GM12878 (cell line): ENCODE measurements at regions not wholly inside any gene's neighbourhood (a gene's known extent, or its start where the extent isn't known, plus 50 kb on each side); places are given as distances from the start of the nearest gene placed in this dataset.

Experiments
- ATAC-seq: fragments of 200-7000 bp; cut with Tn5 transposase; 3 replicates; pipeline ENCODE4 v1.9.1; 2020; ENCODE audit warnings: mild to moderate bottlenecking, moderate library complexity
- BruUV-seq: library from RNA; stranded (reverse); fragments of 400-500 nt; replicated peaks from 2 replicates; lab custom pipeline; 2021; lab: Mats Ljungman, UMichigan
- CTCF ChIA-PET: fragments of 300-600 bp; sonication (Branson Sonifier 250); formaldehyde crosslinking; extraction: SDS; loops from one replicate; lab custom pipeline; 2021; ENCODE audit warnings: inconsistent platforms; lab: Yijun Ruan, JAX
- POLR2A ChIA-PET: fragments of 350-600 bp; formaldehyde crosslinking; extraction: SDS; loops from one replicate; lab custom pipeline; 2021; ENCODE audit warnings: inconsistent platforms; lab: Charles Lee
- RAD21 ChIA-PET: fragments of 300-600 bp; sonication (Branson Sonifier 250); formaldehyde crosslinking; loops from one replicate; lab custom pipeline; 2023; ENCODE audit warnings: antibody characterized with exemption; ENCODE audit not compliant: unreplicated experiment; lab: Charles Lee
- SMC1A ChIA-PET: fragments of 300-600 bp; sonication (Branson Sonifier 250); formaldehyde crosslinking; loops from one replicate; lab custom pipeline; 2023; ENCODE audit not compliant: unreplicated experiment, uncharacterized antibody; lab: Charles Lee
- DNase-seq: peaks from one replicate; pipeline ENCODE4 v3.0.0-alpha.2; 2011; ENCODE audit warnings: low read depth, low spot score
- FAIRE-seq: peaks from 3 replicates; lab custom pipeline; 2011; peaks lifted over from hg19 to GRCh38; lab: Jason Lieb, UNC
- H2AFZ ChIP-seq: 2 replicates; pipeline ENCODE4 v1.6.0; 2011; ENCODE audit warnings: low read depth, low read length, control low read depth; ENCODE audit not compliant: control insufficient read depth
- H3K27ac ChIP-seq: 2 replicates; pipeline ENCODE4 v1.5.1; 2011; ENCODE audit warnings: control low read depth; ENCODE audit not compliant: control insufficient read depth, insufficient read depth
- H3K27me3 ChIP-seq, 2 experiments: replicated peaks in 1 of 2; 2 replicates each; pipeline versions ENCODE4 v1.6.0 to v1.6.1; 2011; ENCODE audit warnings: low read length in 1 of 2; ENCODE audit not compliant: control insufficient read depth in 2 of 2, insufficient read depth in 2 of 2
- H3K36me3 ChIP-seq, 2 experiments: 2 replicates each; pipeline ENCODE4 v1.5.1; 2011; ENCODE audit warnings: low read length in 1 of 2; ENCODE audit not compliant: control insufficient read depth in 2 of 2, insufficient read depth in 2 of 2
- H3K4me1 ChIP-seq: 2 replicates; pipeline ENCODE4 v1.6.1; 2011; ENCODE audit warnings: mild to moderate bottlenecking, low read length, moderate library complexity, mixed read lengths; ENCODE audit not compliant: control insufficient read depth, insufficient read depth
- H3K4me2 ChIP-seq: 2 replicates; pipeline ENCODE4 v1.6.0; 2011; ENCODE audit warnings: control low read depth; ENCODE audit not compliant: control insufficient read depth, insufficient read depth
- H3K4me3 ChIP-seq: fragments of 200-600 bp; sonication (generic); 2 replicates; pipeline ENCODE4 v1.5.1; 2016
- H3K79me2 ChIP-seq: 2 replicates; pipeline ENCODE4 v1.6.0; 2011; ENCODE audit warnings: low read length; ENCODE audit not compliant: control insufficient read depth, insufficient read depth
- H3K9ac ChIP-seq: 2 replicates; pipeline ENCODE4 v1.8.0; 2011; ENCODE audit warnings: low read length, control low read depth, mixed read lengths; ENCODE audit not compliant: control insufficient read depth, insufficient read depth
- H3K9me3 ChIP-seq: replicated peaks from 3 replicates; pipeline ENCODE4 v1.5.1; 2011; ENCODE audit warnings: mild to moderate bottlenecking, low read length; ENCODE audit not compliant: control insufficient read depth, insufficient read depth
- H4K20me1 ChIP-seq: 2 replicates; pipeline ENCODE4 v1.6.0; 2011; ENCODE audit not compliant: control insufficient read depth, insufficient read depth
- CBX5 ChIP-seq: sonication (generic); IDR thresholded peaks from 2 replicates; pipeline ENCODE4 v1.6.1; 2016; ENCODE audit warnings: low read depth, moderate library complexity, mild to moderate bottlenecking, inconsistent platforms
- CREB1 ChIP-seq: IDR thresholded peaks from 2 replicates; pipeline ENCODE4 v1.6.1; 2012; ENCODE audit warnings: low read depth, mild to moderate bottlenecking, inconsistent platforms
- ESRRA ChIP-seq: IDR thresholded peaks from 2 replicates; pipeline ENCODE4 v1.6.1; 2012; ENCODE audit warnings: mild to moderate bottlenecking, low read length, improper control_type of control experiment
- MTA3 ChIP-seq: IDR thresholded peaks from 2 replicates; pipeline ENCODE4 v1.6.1; 2012; ENCODE audit warnings: low read length, inconsistent platforms, borderline replicate concordance
- NR2F1 ChIP-seq: fragments of 450-650 bp; conservative IDR thresholded peaks from 2 replicates; pipeline ENCODE4 v1.6.1; 2017; ENCODE audit warnings: mild to moderate bottlenecking
- POLR2A ChIP-seq: IDR thresholded peaks from 2 replicates; pipeline ENCODE4 v1.6.1; 2011; ENCODE audit warnings: low read depth, mild to moderate bottlenecking, low read length
- RELB ChIP-seq: fragments of 450-650 bp; IDR thresholded peaks from 2 replicates; pipeline ENCODE4 v1.6.1; 2017; ENCODE audit warnings: low read depth, mild to moderate bottlenecking, moderate library complexity
- RUNX3 ChIP-seq: IDR thresholded peaks from 2 replicates; pipeline ENCODE4 v1.6.1; 2012; ENCODE audit warnings: low read length, inconsistent platforms
- WGBS: methylation state at CpG from one replicate; pipeline ENCODE4 v1.1.6; 2016; ENCODE audit warnings: low lambda C conversion rate; ENCODE audit not compliant: insufficient replicate concordance, insufficient coverage; ENCODE audit errors: missing lambda C conversion rate; 5-methylcytosine and 5-hydroxymethylcytosine counted together
- in situ Hi-C: fragments of 300-500 bp; cut with MboI; formaldehyde crosslinking; loops from 9 replicates; pipeline ENCODE4 v1.14.3; 2018; ENCODE audit warnings: mixed read lengths
- intact Hi-C: fragments of 100-400 bp; cut with micrococcal nuclease; formaldehyde crosslinking; loops from one replicate; pipeline ENCODE4 v1.14.2; 2022; ENCODE audit not compliant: unreplicated experiment
- TF ChIP-seq, protein P1 (sequence below): fragments of 450-650 bp; IDR thresholded peaks from 2 replicates; pipeline ENCODE4 v1.6.1; 2018; ENCODE audit warnings: mild to moderate bottlenecking, low read depth, moderate library complexity; ENCODE audit not compliant: partially characterized antibody

DNA sequence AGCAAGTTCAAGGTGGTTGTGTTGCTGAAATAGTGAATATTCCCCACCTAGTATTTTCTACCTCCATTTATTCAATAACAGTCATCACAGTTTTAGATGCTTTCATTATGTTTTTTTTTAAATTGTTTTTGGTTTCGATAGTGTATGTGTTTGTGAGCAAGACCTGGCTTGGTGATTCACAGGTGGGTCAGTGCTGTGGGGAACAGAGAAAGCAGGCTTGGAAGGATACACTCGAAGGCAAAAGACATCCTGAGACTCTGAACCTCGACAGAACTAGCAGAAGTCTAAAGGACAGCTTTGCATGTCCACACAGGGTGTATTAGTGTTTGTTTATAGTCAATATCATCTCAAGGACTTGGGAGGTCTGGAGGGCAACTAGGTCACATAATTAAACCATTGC, 551.5 kb downstream of the RIT2 start:
- WGBS, result 14% methylated on average over 3 of the region's 3 CpGs
- RAD21 ChIA-PET, result no interaction called here

More for the DNA sequence above, 551.5 kb downstream of the RIT2 start:
- ATAC-seq, result no peak
- Histone ChIP-seq H3K36me3 (no peaks in the 10 kb centered on the region), H3K4me2 (no peak overlapping the region), H3K79me2 (no peaks in the 10 kb centered on the region), H3K9me3 (no peaks in the 10 kb centered on the region), H3K4me1 (no peaks in the 10 kb centered on the region), H4K20me1 (no peaks in the 10 kb centered on the region), H3K9ac (no peak overlapping the region), H3K4me3 (no peak overlapping the region), H3K27ac (no peak overlapping the region), H3K27me3 (no peaks in the 10 kb centered on the region; a peak in 1 of 4 replicates), H2AFZ (no peak overlapping the region)
- TF ChIP-seq ESRRA (no peak), RUNX3 (no peak), NR2F1 (no peak), POLR2A (no peak), MTA3 (no peak), RELB (no peak), CBX5 (no peak), CREB1 (no peak)
- TF ChIP-seq, protein P1, sequence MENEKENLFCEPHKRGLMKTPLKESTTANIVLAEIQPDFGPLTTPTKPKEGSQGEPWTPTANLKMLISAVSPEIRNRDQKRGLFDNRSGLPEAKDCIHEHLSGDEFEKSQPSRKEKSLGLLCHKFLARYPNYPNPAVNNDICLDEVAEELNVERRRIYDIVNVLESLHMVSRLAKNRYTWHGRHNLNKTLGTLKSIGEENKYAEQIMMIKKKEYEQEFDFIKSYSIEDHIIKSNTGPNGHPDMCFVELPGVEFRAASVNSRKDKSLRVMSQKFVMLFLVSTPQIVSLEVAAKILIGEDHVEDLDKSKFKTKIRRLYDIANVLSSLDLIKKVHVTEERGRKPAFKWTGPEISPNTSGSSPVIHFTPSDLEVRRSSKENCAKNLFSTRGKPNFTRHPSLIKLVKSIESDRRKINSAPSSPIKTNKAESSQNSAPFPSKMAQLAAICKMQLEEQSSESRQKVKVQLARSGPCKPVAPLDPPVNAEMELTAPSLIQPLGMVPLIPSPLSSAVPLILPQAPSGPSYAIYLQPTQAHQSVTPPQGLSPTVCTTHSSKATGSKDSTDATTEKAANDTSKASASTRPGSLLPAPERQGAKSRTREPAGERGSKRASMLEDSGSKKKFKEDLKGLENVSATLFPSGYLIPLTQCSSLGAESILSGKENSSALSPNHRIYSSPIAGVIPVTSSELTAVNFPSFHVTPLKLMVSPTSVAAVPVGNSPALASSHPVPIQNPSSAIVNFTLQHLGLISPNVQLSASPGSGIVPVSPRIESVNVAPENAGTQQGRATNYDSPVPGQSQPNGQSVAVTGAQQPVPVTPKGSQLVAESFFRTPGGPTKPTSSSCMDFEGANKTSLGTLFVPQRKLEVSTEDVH, result no peak
- ChIA-PET CTCF (interaction anchor here (1.0 kb wide), 1 partner anchor 303 kb away, joined by 3 read pairs; no protein-coding TSS in a partner anchor), SMC1A (interaction anchor here (1.2 kb wide), 1 partner anchor 17 kb away, joined by 3 read pairs; no protein-coding TSS in a partner anchor), POLR2A (no interaction called here)
- no TSS peak for BruUV-seq
- in situ Hi-C loops (no loop called here), intact Hi-C loops (no loop called here)
- DNase-seq, result no peak
- no peak for FAIRE-seq
